K562 (cell line): ENCODE measurements at regions not wholly inside any gene's neighbourhood (a gene's known extent, or its start where the extent isn't known, plus 50 kb on each side); places are given as distances from the start of the nearest gene placed in this dataset.
A peak's percentile ranks its signal among the peaks of the same experiment; 100 is the strongest.

ENCODE experiments used
- ATAC-seq: fragments of 200-7000 bp; cut with Tn5 transposase; 3 replicates; pipeline ENCODE4 v1.9.1; 2020; ENCODE audit warnings: moderate library complexity
- BruUV-seq: library from RNA; stranded (reverse); fragments of 400-500 nt; replicated peaks from 2 replicates; lab custom pipeline; 2021; lab: Mats Ljungman, UMichigan
- CTCF ChIA-PET: fragments of 300-600 bp; formaldehyde crosslinking; extraction: SDS; loops from one replicate; lab custom pipeline; 2021; ENCODE audit warnings: low intra/inter-chr PET ratio; lab: Yijun Ruan, JAX
- POLR2A ChIA-PET: fragments of 300-600, 350-650 bp; sonication (Branson Sonifier 250); formaldehyde crosslinking; extraction: SDS; loops from one replicate; lab custom pipeline; 2021; ENCODE audit warnings: antibody characterized with exemption, inconsistent platforms; lab: Yijun Ruan, JAX
- DNase-seq, 4 experiments: peaks; one replicate each; pipeline versions ENCODE4 v3.0.0 to v3.0.0-alpha.2; 2011 to 2018; ENCODE audit warnings: low spot score in 3 of 4, mixed read lengths in 3 of 4; ENCODE audit errors: extremely low read depth in 1 of 4
- FAIRE-seq: peaks from 2 replicates; lab custom pipeline; 2011; peaks lifted over from hg19 to GRCh38; lab: Jason Lieb, UNC
- H2AFZ ChIP-seq: 2 replicates; pipeline ENCODE4 v1.6.0; 2011; ENCODE audit warnings: low read depth, low read length, control low read depth, inconsistent platforms
- H3K27ac ChIP-seq: fragments of 200-600 bp; 3 replicates; pipeline ENCODE4 v1.8.0; 2011; ENCODE audit warnings: low read depth, mild to moderate bottlenecking, control low read depth, inconsistent platforms, low read length, moderate library complexity, mixed read lengths; ENCODE audit errors: extremely low read depth
- H3K27me3 ChIP-seq, 2 experiments: fragments of 300-600 bp in 1 of 2; 2 replicates in 1 of 2; 3 replicates in 1 of 2; pipeline versions ENCODE4 v1.6.0 to v1.8.0; 2011; ENCODE audit warnings: inconsistent platforms in 2 of 2, low read length in 2 of 2, mild to moderate bottlenecking in 1 of 2, mixed read lengths in 1 of 2, moderate library complexity in 1 of 2; ENCODE audit not compliant: control insufficient read depth in 2 of 2, insufficient read depth in 2 of 2
- H3K36me3 ChIP-seq: fragments of 300-600 bp; 3 replicates; pipeline ENCODE4 v1.8.0; 2011; ENCODE audit warnings: mild to moderate bottlenecking, low read length, inconsistent platforms; ENCODE audit not compliant: control insufficient read depth, insufficient read depth
- H3K4me1 ChIP-seq, 2 experiments: fragments of 200-600 bp in 1 of 2; replicated peaks in 1 of 2; 2 replicates in 1 of 2; 3 replicates in 1 of 2; pipeline versions ENCODE4 v1.5.1 to v1.8.0; 2011; ENCODE audit warnings: inconsistent platforms in 2 of 2, low read length in 2 of 2, mild to moderate bottlenecking in 1 of 2, mixed read lengths in 1 of 2, moderate library complexity in 1 of 2; ENCODE audit not compliant: control insufficient read depth in 2 of 2, insufficient read depth in 2 of 2
- H3K4me2 ChIP-seq: 2 replicates; pipeline ENCODE4 v1.6.1; 2011; ENCODE audit warnings: low read length, control low read depth, inconsistent platforms, mixed read lengths; ENCODE audit not compliant: insufficient read depth
- H3K4me3 ChIP-seq: fragments of 200-600 bp; sonication (generic), shearing (Covaris generic); 2 replicates; pipeline ENCODE4 v1.5.1; 2016; ENCODE audit warnings: control low read depth, inconsistent platforms
- H3K79me2 ChIP-seq: fragments of 200-600 bp; 3 replicates; pipeline ENCODE4 v1.8.0; 2011; ENCODE audit warnings: low read length, inconsistent platforms; ENCODE audit not compliant: control insufficient read depth, insufficient read depth
- H3K9ac ChIP-seq, 2 experiments: 2 replicates each; pipeline versions ENCODE4 v1.6.0 to v1.6.1; 2011; ENCODE audit warnings: low read depth in 2 of 2, low read length in 2 of 2, control low read depth in 1 of 2, inconsistent platforms in 1 of 2, mild to moderate bottlenecking in 1 of 2, mixed read lengths in 1 of 2; ENCODE audit not compliant: insufficient read depth in 1 of 2
- H3K9me1 ChIP-seq: one replicate; pipeline ENCODE4 v1.6.0; 2011; ENCODE audit warnings: inconsistent platforms, mild to moderate bottlenecking, low read length, moderate library complexity; ENCODE audit not compliant: control insufficient read depth, insufficient read depth
- H3K9me3 ChIP-seq: replicated peaks from 2 replicates; pipeline ENCODE4 v1.5.1; 2011; ENCODE audit warnings: low read depth, low read length, inconsistent platforms; ENCODE audit not compliant: control insufficient read depth, insufficient read depth
- H4K20me1 ChIP-seq: replicated peaks from 2 replicates; pipeline ENCODE4 v1.6.1; 2011; ENCODE audit warnings: low read length, inconsistent platforms, mixed read lengths; ENCODE audit not compliant: control insufficient read depth, insufficient read depth
- CCAR2 ChIP-seq: fragments of 200-400 bp; formaldehyde crosslinking; IDR thresholded peaks from 2 replicates; pipeline ENCODE4 v1.6.1; 2017; ENCODE audit warnings: mild to moderate bottlenecking, low read depth, low read length
- CEBPG ChIP-seq, 3 experiments: fragments of 200-800 bp in 1 of 3; sonication (Bioruptor generic) in 1 of 3; sonication (generic) in 1 of 3; formaldehyde crosslinking in 1 of 3; IDR thresholded peaks in 2 of 3; conservative IDR thresholded peaks in 1 of 3; 2 replicates each; pipeline versions ENCODE4 v1.6.1 to v1.8.0; 2016 to 2022; ENCODE audit warnings: missing compliant biosample characterization in 2 of 3, missing genetic modification characterization in 2 of 3, mild to moderate bottlenecking in 1 of 3, missing genetic modification reagents in 1 of 3
- IRF2 ChIP-seq: sonication (generic); formaldehyde crosslinking; IDR thresholded peaks from 2 replicates; pipeline ENCODE4 v1.8.1; 2022; ENCODE audit warnings: mild to moderate bottlenecking, missing genetic modification reagents
- L3MBTL2 ChIP-seq: fragments of 450-650 bp; IDR thresholded peaks from 2 replicates; pipeline ENCODE4 v1.6.1; 2016; ENCODE audit warnings: mild to moderate bottlenecking, moderate library complexity
- MEIS2 ChIP-seq: fragments of 450-650 bp; IDR thresholded peaks from 2 replicates; pipeline ENCODE4 v1.6.1; 2014; ENCODE audit warnings: mild to moderate bottlenecking; ENCODE audit not compliant: partially characterized antibody
- MYC ChIP-seq, 2 experiments: fragments of 250-450 bp in 1 of 2; sonication (Bioruptor Pico) in 1 of 2; IDR thresholded peaks; 2 replicates each; pipeline versions ENCODE4 v1.5.1 to v1.6.1; 2012 to 2021; ENCODE audit warnings: low read depth in 2 of 2, borderline replicate concordance in 1 of 2, improper control_type of control experiment in 1 of 2, low read length in 1 of 2, mild to moderate bottlenecking in 1 of 2, moderate library complexity in 1 of 2
- NFE2L1 ChIP-seq: fragments of 450-650 bp; IDR thresholded peaks from 2 replicates; pipeline ENCODE4 v1.6.1; 2016; ENCODE audit warnings: missing genetic modification characterization, low read depth, mild to moderate bottlenecking, missing compliant biosample characterization, moderate library complexity, borderline replicate concordance
- SPI1 ChIP-seq: IDR thresholded peaks from 2 replicates; pipeline ENCODE4 v1.6.1; 2011; ENCODE audit warnings: low read depth, low read length, control low read depth, borderline replicate concordance
- TCF7L2 ChIP-seq: fragments of 150-350 bp; IDR thresholded peaks from 2 replicates; pipeline ENCODE4 v1.6.1; 2016; ENCODE audit warnings: low read depth, mild to moderate bottlenecking, low read length, moderate library complexity
- ZNF174 ChIP-seq: fragments of 250-450 bp; sonication (Bioruptor Pico); IDR thresholded peaks from 2 replicates; pipeline ENCODE4 v1.4.0; 2020; ENCODE audit warnings: mild to moderate bottlenecking
- WGBS: fragments of 100-300 bp; shearing (Covaris generic); methylation state at CpG from one replicate; pipeline ENCODE4 v1.1.6; 2016; ENCODE audit warnings: low coverage, mixed read lengths; ENCODE audit not compliant: insufficient coverage; ENCODE audit errors: missing lambda C conversion rate; 5-methylcytosine and 5-hydroxymethylcytosine counted together
- in situ Hi-C: fragments of 300-500 bp; cut with MboI; formaldehyde crosslinking; loops from 4 replicates; pipeline ENCODE4 v1.15.0; 2018; ENCODE audit warnings: inconsistent platforms, mixed read lengths
- intact Hi-C: fragments of 100-400 bp; cut with micrococcal nuclease; formaldehyde crosslinking; loops from 2 replicates; pipeline ENCODE4 v1.14.2; 2022
- TF ChIP-seq, protein P1 (sequence below): sonication (generic); formaldehyde crosslinking; IDR thresholded peaks from 2 replicates; pipeline ENCODE4 v1.8.0; 2022; ENCODE audit warnings: mild to moderate bottlenecking, missing genetic modification reagents

DNA sequence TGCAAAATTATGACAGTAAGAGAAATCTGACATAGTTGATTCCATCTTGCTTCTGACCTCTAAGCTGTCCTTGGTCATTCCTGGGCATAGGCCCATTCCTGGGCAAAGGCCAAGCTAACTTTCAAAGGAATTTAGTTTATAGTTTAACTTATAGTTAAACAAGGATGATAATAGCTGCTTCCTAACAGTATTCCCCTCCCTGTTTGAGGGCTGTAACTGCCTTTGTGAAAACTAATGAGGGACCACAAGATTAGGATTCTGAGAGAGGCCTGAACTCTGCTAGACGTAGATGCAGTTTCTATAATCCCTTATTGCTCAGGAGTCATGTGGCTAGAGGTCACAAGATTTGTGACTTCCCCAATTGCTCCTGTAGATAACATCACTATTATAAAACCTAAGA, 80.2 kb upstream of the ASIC2 start:
- ChIA-PET POLR2A (no interaction called here), CTCF (no interaction called here)
- no peak for TF ChIP-seq CEBPG (CRISPR knock-in tag; IDR thresholded peaks at IDR 0.05)
- no peak for TF ChIP-seq CEBPG (tag; conservative IDR thresholded peaks at IDR 0.05 in 1 of 2, IDR thresholded peaks at IDR 0.05 in 1 of 2)
- no peak for TF ChIP-seq NFE2L1 (tag)
- no peak for TF ChIP-seq CCAR2
- TF ChIP-seq IRF2 (CRISPR knock-in tag), result no peak
- TF ChIP-seq TCF7L2, result no peak
- H3K36me3 ChIP-seq, result no peaks in the 10 kb centered on the region
- intact Hi-C loops (no loop called here), in situ Hi-C loops (no loop called here)
- no peak overlapping the region for H3K4me2 ChIP-seq
- H3K9me1 ChIP-seq, result no peaks in the 10 kb centered on the region
- no peak overlapping the region for H3K9ac ChIP-seq
- no peaks in the 10 kb centered on the region for H4K20me1 ChIP-seq
- H3K27ac ChIP-seq, result no peak overlapping the region
- no TSS peak for BruUV-seq
- H3K9me3 ChIP-seq, result no peaks in the 10 kb centered on the region
- DNase-seq, result no peak
- no peak overlapping the region for H3K4me3 ChIP-seq
- H2AFZ ChIP-seq, result no peak overlapping the region
- H3K27me3 ChIP-seq, result peaks cover 0 to 6% of the 10 kb centered on the region in 2 experiments; a peak in 2 of 5 replicates
- 18% methylated on average over 1 of the region's 1 CpG for WGBS
- no peak for ATAC-seq
- no peaks in the 10 kb centered on the region for H3K4me1 ChIP-seq
- no peaks in the 10 kb centered on the region for H3K79me2 ChIP-seq
- FAIRE-seq, result no peak

DNA sequence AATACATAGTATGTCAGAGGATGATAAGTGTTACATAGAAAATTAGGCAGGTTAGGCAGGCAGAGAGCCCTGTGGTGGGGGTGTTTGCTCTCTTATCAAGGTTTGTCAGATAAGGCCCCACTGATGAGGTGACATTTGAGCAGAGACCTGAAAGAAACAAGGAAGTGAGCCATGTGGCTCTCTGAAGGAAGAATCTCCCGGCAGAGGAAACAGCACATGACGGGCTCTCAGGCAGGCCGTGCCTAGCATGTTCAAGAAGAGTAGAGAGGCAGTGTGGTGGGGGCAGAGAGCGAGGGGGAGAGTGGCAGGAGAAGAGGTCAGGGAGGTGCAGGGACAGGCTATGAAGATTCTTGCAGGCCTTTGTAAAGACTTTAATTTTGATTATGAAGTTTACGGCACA, 82.0 kb upstream of the ASIC2 start:
- ATAC-seq (no peak), DNase-seq (peak in 1 of 4 experiments; percentile 11), FAIRE-seq (no peak)
- H3K27ac ChIP-seq, result no peak overlapping the region
- H3K79me2 ChIP-seq, result no peaks in the 10 kb centered on the region
- H3K27me3 ChIP-seq, result peaks cover 0 to 6% of the 10 kb centered on the region in 2 experiments; a peak in 3 of 5 replicates
- H3K9me3 ChIP-seq, result no peaks in the 10 kb centered on the region
- intact Hi-C loops (no loop called here), in situ Hi-C loops (no loop called here)
- no TSS peak for BruUV-seq
- no peak overlapping the region for H3K9ac ChIP-seq
- no peaks in the 10 kb centered on the region for H3K36me3 ChIP-seq
- 18% methylated on average over 5 of the region's 5 CpGs for WGBS
- H3K9me1 ChIP-seq, result no peaks in the 10 kb centered on the region
- no peaks in the 10 kb centered on the region for H3K4me1 ChIP-seq
- H3K4me2 ChIP-seq, result no peak overlapping the region
- TF ChIP-seq L3MBTL2, result peak; percentile 60
- peak; percentile 49; the same call in 1 of the 2 replicates for TF ChIP-seq MYC (IDR thresholded peaks at IDR 0.05; ENCODE audit: low read depth, low read length)
- no peak for TF ChIP-seq MYC (CRISPR knock-in tag; IDR thresholded peaks at IDR 0.05; ENCODE audit: borderline replicate concordance, low read depth)
- no peak for TF ChIP-seq ZNF174 (CRISPR knock-in tag)
- peak; percentile 4 for TF ChIP-seq MEIS2
- TF ChIP-seq, protein P1, sequence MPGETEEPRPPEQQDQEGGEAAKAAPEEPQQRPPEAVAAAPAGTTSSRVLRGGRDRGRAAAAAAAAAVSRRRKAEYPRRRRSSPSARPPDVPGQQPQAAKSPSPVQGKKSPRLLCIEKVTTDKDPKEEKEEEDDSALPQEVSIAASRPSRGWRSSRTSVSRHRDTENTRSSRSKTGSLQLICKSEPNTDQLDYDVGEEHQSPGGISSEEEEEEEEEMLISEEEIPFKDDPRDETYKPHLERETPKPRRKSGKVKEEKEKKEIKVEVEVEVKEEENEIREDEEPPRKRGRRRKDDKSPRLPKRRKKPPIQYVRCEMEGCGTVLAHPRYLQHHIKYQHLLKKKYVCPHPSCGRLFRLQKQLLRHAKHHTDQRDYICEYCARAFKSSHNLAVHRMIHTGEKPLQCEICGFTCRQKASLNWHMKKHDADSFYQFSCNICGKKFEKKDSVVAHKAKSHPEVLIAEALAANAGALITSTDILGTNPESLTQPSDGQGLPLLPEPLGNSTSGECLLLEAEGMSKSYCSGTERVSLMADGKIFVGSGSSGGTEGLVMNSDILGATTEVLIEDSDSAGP, result no peak
- peak; percentile 65; the same call in 1 of the 2 replicates for TF ChIP-seq SPI1
- no peaks in the 10 kb centered on the region for H4K20me1 ChIP-seq
- peak overlapping the region; percentile 57 for H2AFZ ChIP-seq
- CTCF ChIA-PET, result no interaction called here
- H3K4me3 ChIP-seq, result no peak overlapping the region
- POLR2A ChIA-PET, result no interaction called here
